Lung (tissue), 11 donors: ENCODE measurements at regions not wholly inside any gene's neighbourhood (a gene's known extent, or its start where the extent isn't known, plus 50 kb on each side); places are given as distances from the start of the nearest gene placed in this dataset.
A peak's percentile ranks its signal among the peaks of the same experiment; 100 is the strongest.

Experiments
- ATAC-seq: fragments of 200-7000 bp; cut with Tn5 transposase; one replicate; pipeline ENCODE4 v1.9.1; 2020; ENCODE audit warnings: moderate number of reproducible peaks; ENCODE audit not compliant: insufficient read depth, low FRiP score
- DNase-seq, 3 donors: peaks; one replicate each; pipeline ENCODE4 v3.0.0-alpha.2; 2013 to 2017
- H3K27ac ChIP-seq, 2 donors: one replicate each; pipeline ENCODE4 v1.5.1; 2013; ENCODE audit warnings: mild to moderate bottlenecking in 2 of 2, moderate library complexity in 2 of 2, control low read depth in 1 of 2, inconsistent platforms in 1 of 2, low read depth in 1 of 2, low read length in 1 of 2
- H3K27me3 ChIP-seq, 3 donors: one replicate each; pipeline ENCODE4 v1.5.1; 2013; ENCODE audit warnings: low read length in 2 of 3; ENCODE audit not compliant: control insufficient read depth in 3 of 3, insufficient read depth in 3 of 3
- H3K36me3 ChIP-seq, 4 donors: one replicate each; pipeline ENCODE4 v1.5.1; 2013; ENCODE audit warnings: low read length in 4 of 4, mild to moderate bottlenecking in 1 of 4, moderate library complexity in 1 of 4; ENCODE audit not compliant: control insufficient read depth in 4 of 4, insufficient read depth in 4 of 4
- H3K4me1 ChIP-seq, 5 donors: one replicate each; pipeline ENCODE4 v1.5.1; 2013; ENCODE audit warnings: low read length in 5 of 5, mild to moderate bottlenecking in 2 of 5, moderate library complexity in 1 of 5; ENCODE audit not compliant: control insufficient read depth in 5 of 5, insufficient read depth in 5 of 5
- H3K4me3 ChIP-seq: one replicate; pipeline ENCODE4 v1.5.1; 2013; ENCODE audit warnings: mild to moderate bottlenecking, control low read depth, moderate library complexity
- H3K9ac ChIP-seq, 2 donors: one replicate each; pipeline ENCODE4 v1.5.1; 2013; ENCODE audit warnings: low read length in 2 of 2, control low read depth in 1 of 2; ENCODE audit not compliant: insufficient read depth in 1 of 2
- H3K9me3 ChIP-seq, 4 donors: one replicate each; pipeline ENCODE4 v1.5.1; 2013; ENCODE audit warnings: low read length in 3 of 4, mild to moderate bottlenecking in 1 of 4, moderate library complexity in 1 of 4; ENCODE audit not compliant: control insufficient read depth in 4 of 4, insufficient read depth in 3 of 4
- CTCF ChIP-seq: IDR thresholded peaks from 2 replicates; pipeline ENCODE4 v1.5.1; 2012; ENCODE audit warnings: mild to moderate bottlenecking; ENCODE audit errors: control extremely low read depth, extremely low read depth
- WGBS, 2 donors: extraction: QIAGEN DNeasy Blood & Tissue Kit; methylation state at CpG; one replicate each; pipeline ENCODE4 v1.1.7; 2013; 5-methylcytosine and 5-hydroxymethylcytosine counted together
- donor health status: control.
- donor health status: control.
- donor health status: Bipolar disorder and iron deficiency.
- donor health status: healthy.
- donor health status: DM: yes; HTN: yes; CAD: no.

- no peak for DNase-seq
- no peak overlapping the region for H3K27ac ChIP-seq
Measured at GRCh38 chr11:43994196-43994595, 51.8 kb downstream of the C11orf96 start.

GRCh38 chr11:43996318-43996717 lies 51.5 kb upstream of the ACCSL start:
- H3K27ac ChIP-seq = no peak overlapping the region
- no peak overlapping the region for H3K9ac ChIP-seq
- no peak for DNase-seq
- no peak overlapping the region for H3K4me3 ChIP-seq
- no peaks in the 10 kb centered on the region for H3K27me3 ChIP-seq
- no peaks in the 10 kb centered on the region for H3K36me3 ChIP-seq
- peaks cover 0 to 25% (median 6%) of the 10 kb centered on the region in 5 donors for H3K4me1 ChIP-seq
- ATAC-seq = no peak
- 96% methylated on average over 4 of the region's 4 CpGs for WGBS, 2 donors
- no peak for TF ChIP-seq CTCF
- H3K9me3 ChIP-seq = peaks cover 0 to 2% (median 0%) of the 10 kb centered on the region in 4 donors

More at GRCh38 chr11:43994196-43994595, 51.8 kb downstream of the C11orf96 start:
- H3K36me3 ChIP-seq = no peaks in the 10 kb centered on the region
- ATAC-seq = no peak
- H3K4me3 ChIP-seq = no peak overlapping the region
- no peak overlapping the region for H3K9ac ChIP-seq
- H3K4me1 ChIP-seq = peaks cover 0 to 38% (median 13%) of the 10 kb centered on the region in 5 donors
- no peaks in the 10 kb centered on the region for H3K27me3 ChIP-seq
- TF ChIP-seq CTCF = no peak
- H3K9me3 ChIP-seq = peaks cover 0 to under 1% (median 0%) of the 10 kb centered on the region in 4 donors

GRCh38 chr11:43997022-43997660 lies 50.6 kb upstream of the ACCSL start:
- Histone ChIP-seq H3K27me3 (no peaks in the 10 kb centered on the region), H3K9me3 (peaks cover 0 to 2% (median 0%) of the 10 kb centered on the region in 4 donors), H3K9ac (no peak overlapping the region), H3K4me1 (peaks cover 0 to 21% (median 6%) of the 10 kb centered on the region in 5 donors), H3K36me3 (no peaks in the 10 kb centered on the region), H3K27ac (no peak overlapping the region), H3K4me3 (no peak overlapping the region)
- no peak for TF ChIP-seq CTCF
- 83 to 87% methylated on average over 15 of the region's 15 CpGs for WGBS, 2 donors
- ATAC-seq = no peak
- DNase-seq = peak in 1 of 3 donors; percentile 57
